Stimulated activated naive CD8-positive, alpha-beta T cell treated with anti-CD3 and anti-CD28 coated beads, Interleukin-15, amount 100 ng/mL, for 72 hours (primary cell): ENCODE measurements at regions not wholly inside any gene's neighbourhood (a gene's known extent, or its start where the extent isn't known, plus 50 kb on each side); places are given as distances from the start of the nearest gene placed in this dataset.

Source experiments
- ATAC-seq: fragments of 150-1000 bp; cut with Tn5 transposase; 2 replicates; pipeline ENCODE4 v1.10.0; 2021; ENCODE audit warnings: mild to moderate bottlenecking, moderate library complexity
- DNase-seq, 2 donors: peaks; one replicate each; pipeline ENCODE4 v3.0.0; 2021 to 2022
- H3K27ac Mint-ChIP-seq, 2 donors: one replicate each; pipeline ENCODE4 v1.8.0; 2022; ENCODE audit warnings: mild to moderate bottlenecking in 2 of 2, mixed read lengths in 2 of 2, moderate library complexity in 2 of 2
- H3K27me3 Mint-ChIP-seq: one replicate; pipeline ENCODE4 v1.8.0; 2022; ENCODE audit warnings: mixed read lengths
- H3K4me1 Mint-ChIP-seq: one replicate; pipeline ENCODE4 v1.8.0; 2022; ENCODE audit warnings: mild to moderate bottlenecking, mixed read lengths
- H3K4me3 Mint-ChIP-seq, 2 donors: one replicate each; pipeline ENCODE4 v1.8.0; 2022; ENCODE audit warnings: mild to moderate bottlenecking in 2 of 2, mixed read lengths in 2 of 2, moderate library complexity in 1 of 2
- H3K9me3 Mint-ChIP-seq, 2 donors: one replicate each; pipeline ENCODE4 v1.8.0; 2022; ENCODE audit warnings: mixed read lengths in 2 of 2

DNA sequence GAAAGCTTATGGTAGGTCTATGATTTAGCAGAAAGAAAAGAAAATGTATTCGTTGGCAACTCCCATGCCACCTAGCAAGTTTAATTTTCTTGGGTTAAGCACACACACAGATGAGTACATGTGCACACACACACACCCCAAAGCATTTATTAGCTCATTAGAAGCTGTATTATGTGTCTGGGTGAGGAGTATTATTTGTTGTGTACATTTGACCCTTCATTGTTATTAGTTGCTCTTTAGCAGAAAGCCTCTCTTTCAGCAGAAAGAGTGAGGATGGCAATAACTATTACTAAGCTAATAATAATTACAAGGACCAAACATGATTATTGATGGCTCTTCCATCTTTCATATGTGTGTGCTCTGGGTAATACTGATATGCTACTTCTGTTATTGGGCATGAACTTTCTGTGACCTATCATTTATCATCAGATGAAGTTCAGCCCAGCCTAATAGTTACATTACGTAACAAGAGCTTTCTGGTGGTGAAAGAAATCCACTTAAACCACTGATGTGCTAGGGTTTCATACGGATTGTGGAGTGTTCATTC, 177.4 kb upstream of the OBI1 start:
- Mint-ChIP-seq H3K4me3 (no peak overlapping the region), H3K9me3 (no peaks in the 10 kb centered on the region), H3K4me1 (no peaks in the 10 kb centered on the region), H3K27me3 (peaks cover under 1% of the 10 kb centered on the region), H3K27ac (no peak overlapping the region)
- DNase-seq = no peak
- ATAC-seq = no peak

DNA sequence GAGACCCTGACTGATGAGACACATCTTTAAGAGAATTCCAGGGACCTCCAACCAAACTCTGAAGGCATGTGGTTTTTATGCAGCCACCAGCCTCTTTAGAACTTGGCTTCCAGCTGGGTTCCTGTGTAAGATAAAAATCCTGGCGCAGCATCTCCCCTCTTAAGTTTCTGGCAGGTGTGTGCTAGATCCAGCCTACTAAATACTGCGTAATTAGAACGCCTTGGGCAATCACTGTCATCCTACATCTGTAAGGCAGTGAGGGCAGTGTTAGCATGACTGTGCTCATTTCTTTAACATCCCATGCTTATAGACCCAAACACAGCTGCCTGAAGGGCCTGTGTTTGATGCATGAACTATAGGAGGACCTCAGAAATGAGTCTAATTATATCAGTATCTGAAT, 173.5 kb upstream of the OBI1 start:
- no peaks in the 10 kb centered on the region for H3K4me1 Mint-ChIP-seq
- no peak overlapping the region for H3K4me3 Mint-ChIP-seq
- ATAC-seq (no peak), DNase-seq (no peak)
- peaks cover 15% of the 10 kb centered on the region for H3K27me3 Mint-ChIP-seq
- H3K9me3 Mint-ChIP-seq = no peaks in the 10 kb centered on the region
- H3K27ac Mint-ChIP-seq = no peak overlapping the region

DNA sequence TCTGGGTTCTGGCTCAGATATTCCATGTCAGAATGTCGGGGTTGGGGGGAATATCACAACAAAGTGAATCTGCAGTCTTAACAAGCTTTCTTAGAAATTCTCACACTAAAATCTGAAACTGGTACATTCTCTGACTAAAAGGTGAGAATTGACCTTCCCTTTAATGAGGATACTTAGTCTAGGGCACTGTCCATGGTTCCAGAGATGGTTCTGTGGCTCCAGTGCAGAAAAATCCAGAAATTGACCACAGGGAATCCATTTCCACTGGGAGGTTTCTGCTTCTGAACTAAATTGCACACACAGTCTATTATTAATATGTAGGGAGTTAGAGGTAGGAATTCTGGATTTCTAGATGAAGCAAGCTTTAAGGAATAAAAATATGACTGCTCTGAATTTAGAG, 171.6 kb upstream of the OBI1 start:
- DNase-seq (no peak), ATAC-seq (no peak)
- peaks cover 15% of the 10 kb centered on the region for H3K27me3 Mint-ChIP-seq
- no peaks in the 10 kb centered on the region for H3K4me1 Mint-ChIP-seq
- H3K4me3 Mint-ChIP-seq = no peak overlapping the region
- H3K27ac Mint-ChIP-seq = no peak overlapping the region
- no peaks in the 10 kb centered on the region for H3K9me3 Mint-ChIP-seq

DNA sequence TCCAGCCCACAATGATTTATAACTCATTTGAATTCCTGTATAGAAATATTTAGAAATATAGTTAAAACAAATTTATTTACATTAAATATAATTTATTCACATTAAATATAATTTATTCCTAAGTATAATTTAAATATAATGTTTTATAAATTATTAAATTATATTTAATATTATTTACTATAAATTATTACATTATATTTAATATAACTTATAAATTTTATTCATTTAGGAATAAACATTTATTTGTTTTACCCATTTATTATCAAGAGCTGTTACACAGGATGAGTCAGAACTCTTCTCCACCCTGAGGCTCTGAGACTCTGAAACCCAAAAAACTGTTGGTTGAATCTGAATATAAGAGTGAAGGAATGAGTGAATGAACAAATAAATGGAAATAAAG, 170.9 kb upstream of the OBI1 start:
- Mint-ChIP-seq H3K27me3 (peaks cover 15% of the 10 kb centered on the region), H3K4me1 (no peaks in the 10 kb centered on the region), H3K27ac (no peak overlapping the region), H3K9me3 (no peaks in the 10 kb centered on the region), H3K4me3 (no peak overlapping the region)
- DNase-seq = no peak
- ATAC-seq = no peak

DNA sequence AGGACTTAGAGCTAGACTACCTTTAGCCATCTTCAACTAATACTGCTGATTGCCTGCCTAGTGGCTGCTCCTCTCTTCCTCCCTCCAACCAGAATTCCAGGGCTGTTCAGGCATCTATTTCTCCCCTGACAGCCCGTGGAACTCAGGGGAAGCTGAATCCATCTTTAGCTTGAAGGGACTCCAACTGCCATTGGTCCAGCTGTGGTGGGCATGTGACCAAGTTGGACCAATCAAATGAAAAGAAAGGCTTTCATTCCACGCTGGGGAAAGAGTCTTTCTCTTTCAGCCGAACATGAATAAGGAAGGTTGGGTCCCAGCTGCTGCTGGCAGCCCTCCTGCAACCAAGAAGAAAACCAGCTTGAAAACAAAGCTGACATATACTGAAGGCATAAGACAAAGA, 168.5 kb upstream of the OBI1 start:
- H3K4me1 Mint-ChIP-seq = no peaks in the 10 kb centered on the region
- H3K27ac Mint-ChIP-seq = no peak overlapping the region
- ATAC-seq (no peak), DNase-seq (no peak)
- H3K27me3 Mint-ChIP-seq = peaks cover 15% of the 10 kb centered on the region
- no peaks in the 10 kb centered on the region for H3K9me3 Mint-ChIP-seq
- no peak overlapping the region for H3K4me3 Mint-ChIP-seq

- no peak for DNase-seq
- ATAC-seq = no peak
- Mint-ChIP-seq H3K4me1 (no peaks in the 10 kb centered on the region), H3K9me3 (no peaks in the 10 kb centered on the region), H3K27ac (no peak overlapping the region), H3K27me3 (peaks cover 15% of the 10 kb centered on the region), H3K4me3 (no peak overlapping the region)
Observed at GRCh38 chr13:78826936-78827335, 168.0 kb upstream of the OBI1 start.

GRCh38 chr13:78826312-78826711, 167.4 kb upstream of the OBI1 start:
- H3K9me3 Mint-ChIP-seq = no peaks in the 10 kb centered on the region
- ATAC-seq = no peak
- no peak overlapping the region for H3K4me3 Mint-ChIP-seq
- no peaks in the 10 kb centered on the region for H3K4me1 Mint-ChIP-seq
- DNase-seq = no peak
- no peak overlapping the region for H3K27ac Mint-ChIP-seq
- peaks cover 14% of the 10 kb centered on the region for H3K27me3 Mint-ChIP-seq

GRCh38 chr13:78820541-78820940, 161.6 kb upstream of the OBI1 start:
- Mint-ChIP-seq H3K9me3 (no peaks in the 10 kb centered on the region), H3K27ac (no peak overlapping the region), H3K4me3 (no peak overlapping the region), H3K4me1 (no peaks in the 10 kb centered on the region), H3K27me3 (peaks cover 8% of the 10 kb centered on the region)
- DNase-seq (no peak), ATAC-seq (no peak)

DNA sequence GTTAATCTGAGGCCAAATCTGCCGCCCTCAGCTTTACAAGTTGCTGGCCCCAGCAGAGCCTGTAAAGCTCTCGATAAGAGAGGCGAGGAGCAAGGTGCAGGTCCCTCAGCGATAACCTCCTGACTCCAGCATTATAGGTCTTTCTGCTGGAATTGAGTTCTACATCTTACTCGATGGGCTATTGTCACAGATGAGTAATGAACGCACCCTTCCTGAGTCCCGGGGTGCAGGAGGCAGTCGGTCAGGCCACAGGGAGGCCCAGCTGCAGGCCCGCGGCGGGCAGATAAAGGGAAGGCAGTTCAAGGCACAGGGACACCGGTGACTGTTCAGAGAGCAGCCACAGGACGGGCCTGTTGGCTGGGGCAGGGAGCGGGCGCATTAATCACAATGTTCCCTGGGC, 157.6 kb upstream of the OBI1 start:
- Mint-ChIP-seq H3K27ac (no peak overlapping the region), H3K4me1 (no peaks in the 10 kb centered on the region), H3K4me3 (no peak overlapping the region), H3K9me3 (no peaks in the 10 kb centered on the region), H3K27me3 (peaks cover 8% of the 10 kb centered on the region)
- DNase-seq (no peak), ATAC-seq (no peak)

DNA sequence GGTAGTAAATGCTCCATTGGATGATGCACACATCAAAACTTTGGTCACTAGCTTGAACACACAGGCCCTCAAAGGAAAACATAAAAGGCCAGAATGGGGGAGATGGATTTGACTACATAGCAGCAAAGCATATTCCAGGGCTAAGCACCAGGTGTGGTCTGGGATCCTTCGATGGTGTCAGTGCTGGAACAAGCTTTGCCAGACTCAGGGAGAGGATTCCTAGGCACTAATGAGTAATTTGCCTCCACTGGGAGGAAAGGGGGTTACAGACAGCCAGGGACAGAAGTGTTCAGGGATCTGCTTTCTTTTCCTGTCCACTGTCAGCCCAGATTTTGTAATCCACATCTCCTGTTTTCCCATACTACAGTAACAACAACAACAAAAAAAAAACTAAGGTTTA, 157.2 kb upstream of the OBI1 start:
- DNase-seq (no peak), ATAC-seq (no peak)
- no peak overlapping the region for H3K4me3 Mint-ChIP-seq
- H3K9me3 Mint-ChIP-seq = no peaks in the 10 kb centered on the region
- no peaks in the 10 kb centered on the region for H3K4me1 Mint-ChIP-seq
- H3K27ac Mint-ChIP-seq = no peak overlapping the region
- H3K27me3 Mint-ChIP-seq = peaks cover 8% of the 10 kb centered on the region

- Mint-ChIP-seq H3K4me3 (no peak overlapping the region), H3K27me3 (peaks cover 10% of the 10 kb centered on the region), H3K9me3 (peaks cover 0 to 6% of the 10 kb centered on the region in 2 donors), H3K27ac (no peak overlapping the region), H3K4me1 (no peaks in the 10 kb centered on the region)
- ATAC-seq = no peak
- no peak for DNase-seq
Observed at GRCh38 chr13:78806457-78806856, 147.5 kb upstream of the OBI1 start.

- Mint-ChIP-seq H3K4me1 (no peaks in the 10 kb centered on the region), H3K4me3 (no peak overlapping the region), H3K9me3 (peaks cover 0 to 6% of the 10 kb centered on the region in 2 donors), H3K27me3 (peaks cover 10% of the 10 kb centered on the region), H3K27ac (no peak overlapping the region)
- ATAC-seq (no peak), DNase-seq (no peak)
Observed at GRCh38 chr13:78802912-78803311, 144.0 kb upstream of the OBI1 start.

DNA sequence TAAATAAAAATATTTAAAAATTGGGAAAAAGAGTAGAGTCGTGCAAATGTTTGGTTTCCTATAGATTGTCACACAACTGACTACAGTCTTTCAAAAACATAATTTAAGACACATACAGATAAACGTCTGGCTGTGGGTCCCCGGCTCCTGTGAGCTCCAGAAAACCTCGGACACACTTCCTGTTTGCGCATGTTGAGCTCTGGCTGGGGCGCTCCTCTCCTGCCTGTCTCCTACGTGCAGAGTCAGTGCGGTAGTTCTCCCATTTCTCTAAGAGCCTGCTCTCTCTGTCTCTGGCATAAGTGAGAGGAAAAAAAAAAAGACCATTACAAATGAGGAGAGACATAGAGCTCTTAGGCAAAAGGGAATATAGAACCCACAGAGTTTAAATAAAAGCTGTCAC, 128.2 kb upstream of the OBI1 start:
- Mint-ChIP-seq H3K27me3 (peaks cover 16% of the 10 kb centered on the region), H3K27ac (no peak overlapping the region), H3K4me3 (no peak overlapping the region), H3K9me3 (no peaks in the 10 kb centered on the region), H3K4me1 (no peaks in the 10 kb centered on the region)
- DNase-seq (no peak), ATAC-seq (no peak)

- Mint-ChIP-seq H3K27me3 (peaks cover 19% of the 10 kb centered on the region), H3K4me3 (no peak overlapping the region), H3K9me3 (no peaks in the 10 kb centered on the region), H3K27ac (no peak overlapping the region), H3K4me1 (no peaks in the 10 kb centered on the region)
- no peak for DNase-seq
- no peak for ATAC-seq
Observed at GRCh38 chr13:78786459-78786858, 127.5 kb upstream of the OBI1 start.

- Mint-ChIP-seq H3K4me3 (no peak overlapping the region), H3K27ac (no peak overlapping the region), H3K27me3 (peaks cover 26% of the 10 kb centered on the region), H3K4me1 (no peaks in the 10 kb centered on the region), H3K9me3 (no peaks in the 10 kb centered on the region)
- DNase-seq (no peak), ATAC-seq (no peak)
Observed at GRCh38 chr13:78785764-78786163, 126.8 kb upstream of the OBI1 start.

DNA sequence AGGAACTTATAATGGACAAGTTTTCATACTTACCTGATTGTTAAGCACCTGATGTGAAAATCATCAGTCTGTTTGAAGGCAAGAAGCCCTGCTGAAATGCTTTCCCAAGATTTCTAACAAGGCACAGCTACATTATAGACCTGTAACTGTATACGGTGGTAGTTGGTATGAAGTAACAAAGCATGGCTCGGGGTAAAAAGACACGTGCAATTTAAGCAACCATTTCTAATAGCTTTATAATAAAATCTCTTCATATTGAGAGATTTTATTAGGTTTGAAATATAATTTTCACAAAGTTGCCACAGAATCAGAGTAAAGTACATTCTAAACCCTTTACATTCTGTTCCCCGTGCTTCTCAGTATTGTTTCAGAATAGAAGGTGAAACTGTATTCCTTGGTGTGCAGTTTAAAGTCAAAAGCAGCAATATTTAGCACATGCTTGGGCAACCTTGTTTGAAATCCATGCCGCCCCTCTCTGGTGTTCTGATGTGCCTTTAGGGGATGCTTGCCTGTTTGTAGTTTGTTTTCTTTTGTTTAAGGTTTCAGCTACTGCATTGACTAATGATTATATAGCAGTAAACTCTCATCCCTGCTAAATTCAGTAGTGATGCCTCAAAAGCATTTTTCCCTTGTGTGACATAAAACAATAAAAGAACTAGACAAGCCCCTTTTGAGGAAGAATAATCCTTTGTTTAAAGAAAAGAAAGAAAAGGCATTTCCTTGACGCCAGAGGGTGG, 125.2 kb upstream of the OBI1 start:
- H3K27ac Mint-ChIP-seq = no peak overlapping the region
- DNase-seq (no peak), ATAC-seq (no peak)
- H3K4me1 Mint-ChIP-seq = no peaks in the 10 kb centered on the region
- no peak overlapping the region for H3K4me3 Mint-ChIP-seq
- H3K9me3 Mint-ChIP-seq = no peaks in the 10 kb centered on the region
- H3K27me3 Mint-ChIP-seq = peaks cover 30% of the 10 kb centered on the region

- H3K9me3 Mint-ChIP-seq = no peaks in the 10 kb centered on the region
- ATAC-seq (no peak), DNase-seq (no peak)
- no peak overlapping the region for H3K4me3 Mint-ChIP-seq
- H3K4me1 Mint-ChIP-seq = no peaks in the 10 kb centered on the region
- H3K27ac Mint-ChIP-seq = no peak overlapping the region
- peaks cover 14% of the 10 kb centered on the region for H3K27me3 Mint-ChIP-seq
Observed at GRCh38 chr13:78780708-78781107, 121.8 kb upstream of the OBI1 start.
